Vagina (tissue), 2 donors: ENCODE measurements at regions not wholly inside any gene's neighbourhood (a gene's known extent, or its start where the extent isn't known, plus 50 kb on each side); places are given as distances from the start of the nearest gene placed in this dataset.

ENCODE experiments used
- DNase-seq, 2 donors: peaks; one replicate each; pipeline ENCODE4 v3.0.0-alpha.2; 2017; ENCODE audit errors: extremely low spot score in 2 of 2
- H3K27ac ChIP-seq: fragments of 200-600 bp; sonication (generic); one replicate; pipeline ENCODE4 v1.5.1; 2019
- H3K27me3 ChIP-seq: fragments of 200-600 bp; sonication (generic); one replicate; pipeline ENCODE4 v1.5.1; 2019
- H3K36me3 ChIP-seq, 2 donors: fragments of 200-600 bp; sonication (generic); one replicate each; pipeline ENCODE4 v1.5.1; 2017 to 2019
- H3K4me1 ChIP-seq: fragments of 200-600 bp; sonication (generic); one replicate; pipeline ENCODE4 v1.5.1; 2019
- H3K4me3 ChIP-seq, 2 donors: fragments of 200-600 bp; sonication (generic); 1 replicate in 1 of 2; 2 replicates in 1 of 2; pipeline ENCODE4 v1.5.1; 2016 to 2019
- H3K9me3 ChIP-seq: fragments of 200-600 bp; sonication (generic); one replicate; pipeline ENCODE4 v1.5.1; 2019
- POLR2A ChIP-seq, 2 donors: fragments of 450-650 bp; IDR thresholded peaks; one replicate each; pipeline ENCODE4 v1.6.1; 2017; ENCODE audit warnings: antibody characterized with exemption in 2 of 2, mild to moderate bottlenecking in 2 of 2, moderate library complexity in 2 of 2
- POLR2AphosphoS5 ChIP-seq, 2 donors: sonication (generic); formaldehyde crosslinking; IDR thresholded peaks; one replicate each; pipeline ENCODE4 v1.9.0; 2017; ENCODE audit warnings: antibody characterized with exemption in 2 of 2, mild to moderate bottlenecking in 2 of 2, low read depth in 1 of 2; ENCODE audit not compliant: insufficient read depth in 1 of 2
- intact Hi-C: fragments of 100-400 bp; cut with DNase I; formaldehyde crosslinking; loops from one replicate; pipeline ENCODE4 v1.15.1; 2023
- TF ChIP-seq, protein P1 (sequence below), 3 experiments: fragments of 450-650 bp in 2 of 3; fragments of 200-600 bp in 1 of 3; sonication (generic) in 1 of 3; IDR thresholded peaks; one replicate each; pipeline ENCODE4 v1.5.1; 2017 to 2019; ENCODE audit warnings: antibody characterized with exemption in 3 of 3, mild to moderate bottlenecking in 2 of 3, moderate library complexity in 2 of 3

GRCh38 chr1:98177751-98178150 is 256.9 kb upstream of the DPYD start:
- H3K4me1 ChIP-seq, result no peaks in the 10 kb centered on the region
- no peak for DNase-seq
- intact Hi-C loops, result no loop called here
- no peak overlapping the region for H3K4me3 ChIP-seq
- H3K27me3 ChIP-seq, result no peaks in the 10 kb centered on the region
- no peak for TF ChIP-seq POLR2AphosphoS5 (IDR thresholded peaks at IDR 0.05; ENCODE audit: insufficient read depth in 1 of 2, low read depth in 1 of 2)
- TF ChIP-seq, protein P1, sequence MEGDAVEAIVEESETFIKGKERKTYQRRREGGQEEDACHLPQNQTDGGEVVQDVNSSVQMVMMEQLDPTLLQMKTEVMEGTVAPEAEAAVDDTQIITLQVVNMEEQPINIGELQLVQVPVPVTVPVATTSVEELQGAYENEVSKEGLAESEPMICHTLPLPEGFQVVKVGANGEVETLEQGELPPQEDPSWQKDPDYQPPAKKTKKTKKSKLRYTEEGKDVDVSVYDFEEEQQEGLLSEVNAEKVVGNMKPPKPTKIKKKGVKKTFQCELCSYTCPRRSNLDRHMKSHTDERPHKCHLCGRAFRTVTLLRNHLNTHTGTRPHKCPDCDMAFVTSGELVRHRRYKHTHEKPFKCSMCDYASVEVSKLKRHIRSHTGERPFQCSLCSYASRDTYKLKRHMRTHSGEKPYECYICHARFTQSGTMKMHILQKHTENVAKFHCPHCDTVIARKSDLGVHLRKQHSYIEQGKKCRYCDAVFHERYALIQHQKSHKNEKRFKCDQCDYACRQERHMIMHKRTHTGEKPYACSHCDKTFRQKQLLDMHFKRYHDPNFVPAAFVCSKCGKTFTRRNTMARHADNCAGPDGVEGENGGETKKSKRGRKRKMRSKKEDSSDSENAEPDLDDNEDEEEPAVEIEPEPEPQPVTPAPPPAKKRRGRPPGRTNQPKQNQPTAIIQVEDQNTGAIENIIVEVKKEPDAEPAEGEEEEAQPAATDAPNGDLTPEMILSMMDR (IDR thresholded peaks at IDR 0.05), result no peak
- no peak for TF ChIP-seq POLR2A (IDR thresholded peaks at IDR 0.05)
- no peaks in the 10 kb centered on the region for H3K36me3 ChIP-seq
- H3K27ac ChIP-seq, result no peak overlapping the region
- H3K9me3 ChIP-seq, result no peaks in the 10 kb centered on the region

GRCh38 chr1:98176936-98177335 is 256.1 kb upstream of the DPYD start:
- no peaks in the 10 kb centered on the region for H3K27me3 ChIP-seq
- no peak overlapping the region for H3K27ac ChIP-seq
- TF ChIP-seq POLR2AphosphoS5 (IDR thresholded peaks at IDR 0.05; ENCODE audit: insufficient read depth in 1 of 2, low read depth in 1 of 2) (no peak), POLR2A (IDR thresholded peaks at IDR 0.05) (no peak)
- TF ChIP-seq, protein P1 (IDR thresholded peaks at IDR 0.05), result no peak
- H3K4me3 ChIP-seq, result no peak overlapping the region
- no peak for DNase-seq
- H3K36me3 ChIP-seq, result no peaks in the 10 kb centered on the region
- no peaks in the 10 kb centered on the region for H3K9me3 ChIP-seq
- no peaks in the 10 kb centered on the region for H3K4me1 ChIP-seq
- intact Hi-C loops, result no loop called here

DNA sequence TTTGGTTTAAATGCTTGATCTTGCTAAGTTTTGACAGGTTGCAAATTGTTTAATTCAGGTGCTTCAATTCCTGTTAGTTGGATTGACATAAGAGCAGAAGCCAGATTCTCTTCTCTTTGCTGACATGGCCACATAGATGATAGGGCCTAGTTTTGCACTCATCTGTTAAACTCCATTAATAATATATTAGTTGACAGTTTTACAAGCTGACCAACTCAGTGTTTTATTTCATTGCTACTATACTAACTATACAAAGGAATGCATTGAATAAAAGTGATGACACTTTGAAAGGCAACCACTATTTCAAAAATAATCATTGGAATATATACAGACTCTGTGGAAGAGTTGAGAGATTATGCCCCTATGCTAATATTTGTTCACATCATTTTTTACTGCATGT is 255.6 kb upstream of the DPYD start:
- H3K27ac ChIP-seq, result no peak overlapping the region
- H3K9me3 ChIP-seq, result no peaks in the 10 kb centered on the region
- no peaks in the 10 kb centered on the region for H3K4me1 ChIP-seq
- intact Hi-C loops, result no loop called here
- no peaks in the 10 kb centered on the region for H3K27me3 ChIP-seq
- DNase-seq, result no peak
- TF ChIP-seq, protein P1 (IDR thresholded peaks at IDR 0.05), result no peak
- TF ChIP-seq POLR2A (IDR thresholded peaks at IDR 0.05), result no peak
- no peak for TF ChIP-seq POLR2AphosphoS5 (IDR thresholded peaks at IDR 0.05; ENCODE audit: insufficient read depth in 1 of 2, low read depth in 1 of 2)
- no peak overlapping the region for H3K4me3 ChIP-seq
- no peaks in the 10 kb centered on the region for H3K36me3 ChIP-seq

DNA sequence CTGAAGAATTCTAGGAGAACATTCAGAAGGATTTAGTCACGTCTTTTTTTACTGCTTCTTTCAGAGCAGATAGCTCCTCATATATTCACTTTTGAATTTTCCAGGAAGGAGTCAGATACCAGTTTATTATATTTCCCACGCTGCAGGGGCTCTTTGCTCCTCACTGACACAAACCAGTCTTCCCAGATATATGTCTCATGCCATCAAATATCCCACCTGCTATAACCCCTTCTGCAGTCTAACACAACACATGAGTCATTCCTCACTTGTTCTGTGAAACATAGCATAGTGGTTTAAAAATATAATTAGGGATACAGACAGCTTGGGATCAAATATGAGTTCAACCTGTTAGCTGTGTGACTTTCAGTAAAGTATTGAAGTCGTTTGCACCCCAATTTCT is 251.7 kb upstream of the DPYD start:
- Histone ChIP-seq H3K4me3 (no peak overlapping the region), H3K4me1 (no peaks in the 10 kb centered on the region), H3K36me3 (no peaks in the 10 kb centered on the region), H3K9me3 (no peaks in the 10 kb centered on the region), H3K27me3 (no peaks in the 10 kb centered on the region), H3K27ac (no peak overlapping the region)
- TF ChIP-seq POLR2AphosphoS5 (IDR thresholded peaks at IDR 0.05; ENCODE audit: insufficient read depth in 1 of 2, low read depth in 1 of 2), result no peak
- no peak for TF ChIP-seq POLR2A (IDR thresholded peaks at IDR 0.05)
- no peak for DNase-seq
- intact Hi-C loops, result no loop called here

DNA sequence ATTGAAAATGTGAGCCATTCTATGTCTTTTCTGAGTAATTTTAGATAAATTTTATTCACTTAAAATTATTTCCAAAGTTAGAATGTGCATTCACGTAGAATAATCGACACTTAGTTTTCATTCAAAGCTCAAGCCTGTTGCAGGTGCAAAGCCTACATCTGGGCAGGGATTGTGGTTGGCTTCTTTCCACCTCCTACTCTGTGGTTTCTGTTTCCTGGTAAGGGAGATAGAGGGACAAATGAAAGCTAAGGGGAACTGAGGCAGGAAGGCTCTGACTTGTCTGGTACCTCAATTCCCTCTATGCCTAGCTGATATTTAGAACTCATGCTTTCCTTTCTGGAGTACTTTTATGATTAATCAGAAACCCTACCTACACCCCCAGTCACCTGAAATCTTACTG is 251.2 kb upstream of the DPYD start:
- H3K4me3 ChIP-seq, result no peak overlapping the region
- H3K9me3 ChIP-seq, result no peaks in the 10 kb centered on the region
- intact Hi-C loops, result no loop called here
- no peaks in the 10 kb centered on the region for H3K27me3 ChIP-seq
- TF ChIP-seq POLR2AphosphoS5 (IDR thresholded peaks at IDR 0.05; ENCODE audit: insufficient read depth in 1 of 2, low read depth in 1 of 2) (no peak), POLR2A (IDR thresholded peaks at IDR 0.05) (no peak)
- TF ChIP-seq, protein P1 (IDR thresholded peaks at IDR 0.05), result no peak
- no peaks in the 10 kb centered on the region for H3K4me1 ChIP-seq
- H3K27ac ChIP-seq, result no peak overlapping the region
- no peak for DNase-seq
- no peaks in the 10 kb centered on the region for H3K36me3 ChIP-seq

DNA sequence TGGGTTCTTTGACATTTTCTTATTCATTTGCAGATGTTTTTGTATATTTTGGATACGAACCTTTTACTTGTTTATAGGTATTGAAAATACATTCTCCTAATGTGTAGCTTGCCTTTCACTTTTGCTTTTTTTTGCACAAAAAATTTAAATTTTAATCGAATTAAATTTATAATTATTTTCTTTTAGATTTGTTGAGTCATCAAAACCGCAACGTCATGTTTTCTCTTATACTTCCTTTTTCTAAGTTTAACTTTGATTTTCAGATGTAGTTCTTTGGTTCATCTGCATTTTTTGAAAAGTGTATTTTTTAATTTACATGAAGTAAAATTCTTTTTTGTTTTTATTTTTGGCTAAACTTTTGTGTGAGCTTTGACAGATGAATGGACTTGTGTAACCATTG is 243.7 kb upstream of the DPYD start:
- H3K27ac ChIP-seq, result no peak overlapping the region
- H3K27me3 ChIP-seq, result no peaks in the 10 kb centered on the region
- no peak for TF ChIP-seq POLR2AphosphoS5 (IDR thresholded peaks at IDR 0.05; ENCODE audit: insufficient read depth in 1 of 2, low read depth in 1 of 2)
- TF ChIP-seq POLR2A (IDR thresholded peaks at IDR 0.05), result no peak
- TF ChIP-seq, protein P1 (IDR thresholded peaks at IDR 0.05), result no peak
- H3K4me3 ChIP-seq, result no peak overlapping the region
- intact Hi-C loops, result no loop called here
- H3K9me3 ChIP-seq, result no peaks in the 10 kb centered on the region
- no peaks in the 10 kb centered on the region for H3K36me3 ChIP-seq
- no peaks in the 10 kb centered on the region for H3K4me1 ChIP-seq
- no peak for DNase-seq
